ENCODE measurements at regions not wholly inside any gene's neighbourhood (a gene's known extent, or its start where the extent isn't known, plus 50 kb on each side); places are given as distances from the start of the nearest gene placed in this dataset.

DNA sequence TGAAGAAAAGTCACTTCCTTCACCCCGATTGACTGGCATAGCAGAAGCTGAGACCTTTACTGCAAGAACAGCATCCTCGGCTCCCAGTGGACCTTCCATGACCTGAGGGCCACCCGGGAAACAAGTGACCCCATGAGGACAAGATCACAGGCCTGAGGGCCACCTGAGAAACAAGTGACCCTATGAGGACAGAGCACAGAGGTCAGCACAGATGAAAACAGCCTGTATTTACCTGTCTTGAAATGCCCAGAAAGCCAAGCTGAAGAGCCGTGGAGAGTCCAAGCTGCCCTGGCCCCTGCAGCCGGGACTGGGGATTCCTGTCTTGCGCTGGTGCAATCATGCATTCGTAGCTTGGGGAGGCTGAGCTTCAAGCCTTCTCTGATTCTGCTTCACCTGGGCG, 114.2 kb upstream of the SPACA7 start:
- no peak for TF ChIP-seq POLR2A (IDR thresholded peaks at IDR 0.05)
- TF ChIP-seq, protein P1, sequence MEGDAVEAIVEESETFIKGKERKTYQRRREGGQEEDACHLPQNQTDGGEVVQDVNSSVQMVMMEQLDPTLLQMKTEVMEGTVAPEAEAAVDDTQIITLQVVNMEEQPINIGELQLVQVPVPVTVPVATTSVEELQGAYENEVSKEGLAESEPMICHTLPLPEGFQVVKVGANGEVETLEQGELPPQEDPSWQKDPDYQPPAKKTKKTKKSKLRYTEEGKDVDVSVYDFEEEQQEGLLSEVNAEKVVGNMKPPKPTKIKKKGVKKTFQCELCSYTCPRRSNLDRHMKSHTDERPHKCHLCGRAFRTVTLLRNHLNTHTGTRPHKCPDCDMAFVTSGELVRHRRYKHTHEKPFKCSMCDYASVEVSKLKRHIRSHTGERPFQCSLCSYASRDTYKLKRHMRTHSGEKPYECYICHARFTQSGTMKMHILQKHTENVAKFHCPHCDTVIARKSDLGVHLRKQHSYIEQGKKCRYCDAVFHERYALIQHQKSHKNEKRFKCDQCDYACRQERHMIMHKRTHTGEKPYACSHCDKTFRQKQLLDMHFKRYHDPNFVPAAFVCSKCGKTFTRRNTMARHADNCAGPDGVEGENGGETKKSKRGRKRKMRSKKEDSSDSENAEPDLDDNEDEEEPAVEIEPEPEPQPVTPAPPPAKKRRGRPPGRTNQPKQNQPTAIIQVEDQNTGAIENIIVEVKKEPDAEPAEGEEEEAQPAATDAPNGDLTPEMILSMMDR (IDR thresholded peaks at IDR 0.05): no peak

Data from testis (tissue), 2 donors.